ENCODE measurements at regions not wholly inside any gene's neighbourhood (a gene's known extent, or its start where the extent isn't known, plus 50 kb on each side); places are given as distances from the start of the nearest gene placed in this dataset.
A peak's percentile ranks its signal among the peaks of the same experiment; 100 is the strongest.
"Not testable (repeated sequence)": the region's sequence is repeated elsewhere in the genome, so short reads cannot be mapped to it uniquely, and the experiment has no call there.

- peak; percentile 35 for DNase-seq (ENCODE audit: low read depth)
Measured at GRCh38 chr1:146411923-146412322, 183.1 kb upstream of the NOTCH2NLA start.

DNA sequence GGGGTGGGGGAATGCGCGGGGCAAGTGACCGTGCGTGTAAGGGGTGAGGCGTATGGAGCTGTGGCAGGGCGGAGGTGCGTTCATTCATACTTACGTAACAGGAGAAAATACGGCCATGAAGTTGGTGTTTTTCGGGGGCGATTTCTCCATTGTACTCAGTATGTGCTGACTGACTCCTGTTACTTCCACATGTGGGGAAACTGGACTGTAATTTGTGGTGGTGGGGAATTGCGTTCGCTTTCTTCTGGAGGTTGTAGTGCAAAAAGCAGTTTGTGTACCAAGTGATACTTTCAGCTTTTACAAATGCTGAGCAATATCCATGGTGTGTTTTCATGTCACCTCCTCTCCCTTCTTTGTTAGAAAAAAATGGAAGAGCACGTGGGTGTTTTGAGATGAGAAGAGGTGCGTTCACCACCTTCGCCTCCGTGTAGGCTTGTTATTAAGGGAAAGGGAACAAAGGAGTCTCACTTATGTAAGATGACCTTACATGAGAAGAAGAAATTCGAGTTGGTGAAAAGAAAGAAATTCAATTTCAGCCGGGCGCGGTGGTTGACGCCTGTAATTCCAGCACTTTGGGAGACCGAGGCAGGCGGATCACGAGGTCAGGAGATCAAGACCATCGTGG, 181.1 kb upstream of the NOTCH2NLA start:
- DNase-seq (ENCODE audit: low read depth), result not testable (repeated sequence)

- DNase-seq (ENCODE audit: low read depth), result not testable (repeated sequence)
Measured at GRCh38 chr1:146409116-146409801, 180.4 kb upstream of the NOTCH2NLA start.

GRCh38 chr1:146401281-146401825, 172.5 kb upstream of the NOTCH2NLA start:
- not testable (repeated sequence) for DNase-seq (ENCODE audit: low read depth)

DNA sequence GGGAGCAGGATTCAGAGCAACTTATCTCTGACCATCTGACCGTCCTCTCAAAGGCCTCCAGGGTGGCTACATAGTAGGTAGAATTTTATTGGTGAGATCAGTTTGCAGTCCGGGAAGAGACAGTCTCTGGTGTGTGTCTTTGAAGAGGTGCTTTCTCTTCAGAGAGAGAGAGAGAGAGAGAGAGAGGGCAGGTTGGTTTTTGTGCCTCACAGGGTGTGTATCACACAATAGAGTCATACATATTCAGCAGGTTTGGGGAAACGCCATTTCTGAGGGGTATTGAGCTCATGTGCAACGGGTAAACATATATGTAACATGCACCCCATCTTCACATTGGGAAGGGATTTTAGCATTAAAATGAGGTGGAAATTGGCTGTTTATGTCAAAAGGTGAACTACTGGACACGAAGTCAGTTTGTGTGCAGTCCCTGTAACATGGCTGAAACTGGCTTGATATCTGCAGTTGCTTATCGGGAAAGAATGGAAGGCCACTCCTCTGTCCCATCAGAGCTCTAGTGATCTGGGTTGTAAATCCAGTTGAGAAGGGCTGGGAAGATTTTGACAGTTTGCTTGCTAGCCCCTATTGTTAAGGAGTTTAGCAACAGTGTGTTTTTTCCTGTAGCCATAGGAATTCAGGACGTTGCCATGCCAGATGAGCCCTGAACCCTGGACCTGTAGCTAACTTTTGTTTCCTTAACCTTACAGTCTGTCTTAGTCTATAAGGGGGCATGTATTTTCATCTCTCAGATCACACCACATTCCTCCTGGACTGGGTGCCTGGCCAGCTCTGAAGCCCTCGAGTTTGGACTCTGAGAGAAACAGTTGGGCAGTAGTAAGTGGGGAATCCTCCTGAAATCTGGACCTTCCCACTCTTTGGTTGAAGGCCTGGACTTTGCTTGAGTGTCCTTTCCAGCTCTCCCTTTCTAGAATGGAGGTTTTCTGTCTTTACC, 171.6 kb upstream of the NOTCH2NLA start:
- not testable (repeated sequence) for DNase-seq (ENCODE audit: low read depth)

GRCh38 chr1:146399225-146399624, 170.4 kb upstream of the NOTCH2NLA start:
- not testable (repeated sequence) for DNase-seq (ENCODE audit: low read depth)

GRCh38 chr1:146396801-146397200, 168.0 kb upstream of the NOTCH2NLA start:
- DNase-seq (ENCODE audit: low read depth), result not testable (repeated sequence)

DNA sequence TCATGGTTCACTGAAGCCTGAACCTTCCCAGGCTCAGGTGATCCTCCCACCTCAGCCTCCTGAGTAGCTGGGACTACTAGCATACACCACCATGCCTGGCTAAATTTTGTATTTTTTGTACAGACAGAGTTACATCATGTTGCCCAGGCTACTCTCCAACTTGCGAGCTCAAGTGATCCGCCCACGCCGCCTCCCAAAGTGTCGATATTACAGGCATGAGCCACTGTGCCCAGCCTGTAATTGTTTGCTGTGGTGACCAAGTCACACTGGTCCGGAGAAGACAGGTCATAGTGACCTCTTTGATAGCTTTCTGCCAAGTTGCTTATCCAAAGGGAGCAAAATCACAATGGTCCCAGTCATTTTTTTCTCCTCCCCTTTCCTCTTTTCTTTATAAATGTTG, 167.4 kb upstream of the NOTCH2NLA start:
- not testable (repeated sequence) for DNase-seq (ENCODE audit: low read depth)

GRCh38 chr1:146393796-146394195, 165.0 kb upstream of the NOTCH2NLA start:
- not testable (repeated sequence) for DNase-seq (ENCODE audit: low read depth)

- DNase-seq (ENCODE audit: low read depth), result not testable (repeated sequence)
Measured at GRCh38 chr1:146393154-146393553, 164.3 kb upstream of the NOTCH2NLA start.

- DNase-seq (ENCODE audit: low read depth), result not testable (repeated sequence)
Measured at GRCh38 chr1:146389178-146389577, 160.4 kb upstream of the NOTCH2NLA start.

- not testable (repeated sequence) for DNase-seq (ENCODE audit: low read depth)
Measured at GRCh38 chr1:146387750-146388469, 159.1 kb upstream of the NOTCH2NLA start.

GRCh38 chr1:146386851-146387749, 158.3 kb upstream of the NOTCH2NLA start:
- peak; percentile 69 for DNase-seq (ENCODE audit: low read depth)

DNA sequence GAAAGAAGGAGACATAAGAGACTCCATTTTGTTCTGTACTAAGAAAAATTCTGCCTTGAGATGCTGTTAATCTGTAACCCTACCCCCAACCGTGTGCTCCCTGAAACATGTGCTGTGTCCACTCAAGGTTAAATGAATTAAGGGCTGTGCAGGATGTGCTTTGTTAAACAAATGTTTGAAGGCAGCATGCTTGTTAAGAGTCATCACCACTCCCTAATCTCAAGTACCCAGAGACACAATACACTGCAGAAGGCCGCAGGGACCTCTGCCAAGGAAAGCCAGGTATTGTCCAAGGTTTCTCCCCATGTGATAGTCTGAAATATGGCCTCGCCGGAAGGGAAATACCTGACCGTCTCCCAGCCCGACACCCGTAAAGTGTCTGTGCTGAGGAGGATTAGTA, 152.4 kb upstream of the NOTCH2NLA start:
- DNase-seq (ENCODE audit: low read depth), result not testable (repeated sequence)

GRCh38 chr1:146376708-146377496, 148.1 kb upstream of the NOTCH2NLA start:
- DNase-seq (ENCODE audit: low read depth), result peak; percentile 77

- DNase-seq (ENCODE audit: low read depth), result peak; percentile 78
Measured at GRCh38 chr1:146376309-146376707, 147.5 kb upstream of the NOTCH2NLA start.

- DNase-seq (ENCODE audit: low read depth), result not testable (repeated sequence)
Measured at GRCh38 chr1:146375108-146375507, 146.3 kb upstream of the NOTCH2NLA start.

- peak; percentile 48 for DNase-seq (ENCODE audit: low read depth)
Measured at GRCh38 chr1:146369940-146370339, 141.1 kb upstream of the NOTCH2NLA start.

DNA sequence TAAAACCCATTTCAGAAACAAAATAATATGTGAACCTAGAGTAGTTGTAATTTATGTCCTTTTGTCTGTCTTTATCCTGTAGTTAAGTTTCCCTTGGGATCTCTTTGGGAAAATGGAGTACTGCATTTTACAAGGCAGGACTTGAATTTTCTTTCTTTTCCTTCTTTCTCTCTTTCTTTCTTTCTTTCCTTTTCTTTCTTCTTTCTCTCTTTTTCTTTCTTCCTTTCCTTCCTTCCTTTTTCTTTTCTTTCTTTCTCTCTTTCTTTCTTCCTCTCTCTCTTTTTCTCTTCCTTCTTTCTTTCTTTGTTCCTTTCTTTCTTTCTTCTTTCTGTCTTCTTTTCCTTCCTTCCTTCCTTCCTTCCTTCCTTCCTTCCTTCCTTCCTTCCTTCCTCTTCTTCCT, 126.6 kb upstream of the NOTCH2NLA start:
- not testable (repeated sequence) for DNase-seq (ENCODE audit: low read depth)
